NCI-H1417 (cell line): ENCODE measurements at regions not wholly inside any gene's neighbourhood (a gene's known extent, or its start where the extent isn't known, plus 50 kb on each side); places are given as distances from the start of the nearest gene placed in this dataset.
"Not testable (repeated sequence)": the region's sequence is repeated elsewhere in the genome, so short reads cannot be mapped to it uniquely, and the experiment has no call there.

Source experiments
- DNase-seq, 3 experiments: peaks; one replicate each; lab custom pipeline; 2025; lab: John Stamatoyannopoulos, UW

DNA sequence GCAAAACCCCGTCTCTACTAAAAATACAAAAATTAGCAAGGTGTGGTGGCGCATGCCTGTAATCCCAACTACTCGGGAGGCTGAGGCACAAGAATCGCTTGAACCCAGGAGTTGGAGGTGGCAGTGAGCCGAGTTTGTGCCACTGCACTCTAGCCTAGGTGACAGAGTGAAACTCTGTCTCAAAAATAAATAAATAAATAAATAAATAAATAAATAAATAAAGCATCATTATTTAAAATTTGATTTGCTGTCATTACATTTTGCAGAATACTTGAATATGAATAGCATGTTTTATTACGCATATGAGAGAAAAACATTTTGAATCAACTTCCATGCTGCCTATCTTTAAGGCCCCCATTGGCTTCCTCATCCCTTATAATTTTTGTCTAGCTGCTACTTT lies 53.4 kb upstream of the MED14 start:
- not testable (repeated sequence) for DNase-seq

DNA sequence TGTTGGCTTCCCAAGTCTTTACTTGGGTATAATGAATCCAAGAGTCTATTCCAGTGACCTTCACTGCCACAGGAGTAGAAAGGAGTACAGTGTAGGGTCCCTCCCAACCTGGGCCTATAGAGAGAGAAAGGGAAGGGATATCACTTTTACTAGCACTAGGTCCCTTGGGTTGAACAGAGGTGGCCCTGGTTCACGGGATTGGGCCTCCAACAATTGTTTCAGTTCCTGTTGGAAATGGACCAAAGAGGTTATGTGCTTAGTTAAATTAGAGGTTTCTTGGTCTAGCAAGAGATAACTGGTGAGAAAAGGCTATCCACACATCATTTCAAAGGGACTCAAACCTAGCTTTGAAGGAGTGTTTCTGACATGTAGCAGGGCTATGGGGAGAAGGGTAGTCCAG lies 57.1 kb upstream of the MED14 start:
- DNase-seq = no peak

DNA sequence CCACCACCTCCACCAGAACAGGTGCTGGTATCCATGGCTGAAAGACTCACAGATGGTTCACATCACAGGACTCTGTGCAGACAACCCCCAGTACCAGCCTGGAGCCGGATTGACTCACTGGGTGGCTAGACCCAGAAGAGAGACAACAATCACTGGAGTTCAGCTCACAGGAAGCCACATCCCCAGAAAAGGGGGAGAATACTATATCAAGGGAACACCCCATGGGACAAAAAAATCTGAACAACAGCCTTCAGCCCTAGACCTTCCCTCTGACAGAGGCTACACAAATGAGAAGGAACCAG lies 59.4 kb upstream of the MED14 start:
- DNase-seq = not testable (repeated sequence)

DNA sequence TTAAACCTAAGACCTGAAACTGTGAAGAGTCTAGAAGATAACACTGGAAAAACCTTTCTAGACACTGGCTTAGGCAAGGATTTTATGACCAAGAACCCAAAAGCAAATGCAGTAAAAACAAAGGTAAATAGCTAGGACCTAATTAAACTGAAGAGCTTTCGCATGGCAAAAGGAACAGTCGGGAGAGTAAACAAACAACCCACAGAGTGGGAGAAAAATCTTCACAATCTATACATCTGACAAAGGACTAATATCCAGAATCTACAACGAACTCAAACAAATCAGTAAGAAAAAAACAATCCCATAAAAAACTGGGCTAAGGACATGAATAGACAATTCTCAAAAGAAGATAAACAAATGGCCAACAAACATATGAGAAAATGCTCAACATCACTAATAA lies 64.4 kb upstream of the MED14 start:
- peak in 1 of 3 experiments; percentile 43 for DNase-seq

DNA sequence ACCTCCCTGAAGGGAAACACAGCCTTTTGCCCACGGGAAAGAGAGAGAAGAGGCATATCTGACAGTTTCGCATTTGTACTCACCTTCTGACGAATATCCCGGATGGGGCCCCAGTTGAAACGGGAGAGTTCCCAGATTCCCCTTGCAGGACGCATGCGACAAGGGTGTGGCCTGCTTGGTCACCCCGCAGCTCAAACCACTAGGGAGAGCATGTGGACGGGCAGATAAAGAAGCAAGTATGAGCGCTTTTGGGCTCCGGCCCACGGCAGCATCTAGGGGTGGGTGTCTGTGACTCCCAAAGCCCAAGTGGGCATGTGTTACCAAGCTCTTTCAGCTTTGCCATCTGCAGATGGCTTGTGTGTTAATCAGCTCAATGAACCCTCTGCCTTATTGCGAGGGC lies 70.1 kb upstream of the MED14 start:
- no peak for DNase-seq

DNA sequence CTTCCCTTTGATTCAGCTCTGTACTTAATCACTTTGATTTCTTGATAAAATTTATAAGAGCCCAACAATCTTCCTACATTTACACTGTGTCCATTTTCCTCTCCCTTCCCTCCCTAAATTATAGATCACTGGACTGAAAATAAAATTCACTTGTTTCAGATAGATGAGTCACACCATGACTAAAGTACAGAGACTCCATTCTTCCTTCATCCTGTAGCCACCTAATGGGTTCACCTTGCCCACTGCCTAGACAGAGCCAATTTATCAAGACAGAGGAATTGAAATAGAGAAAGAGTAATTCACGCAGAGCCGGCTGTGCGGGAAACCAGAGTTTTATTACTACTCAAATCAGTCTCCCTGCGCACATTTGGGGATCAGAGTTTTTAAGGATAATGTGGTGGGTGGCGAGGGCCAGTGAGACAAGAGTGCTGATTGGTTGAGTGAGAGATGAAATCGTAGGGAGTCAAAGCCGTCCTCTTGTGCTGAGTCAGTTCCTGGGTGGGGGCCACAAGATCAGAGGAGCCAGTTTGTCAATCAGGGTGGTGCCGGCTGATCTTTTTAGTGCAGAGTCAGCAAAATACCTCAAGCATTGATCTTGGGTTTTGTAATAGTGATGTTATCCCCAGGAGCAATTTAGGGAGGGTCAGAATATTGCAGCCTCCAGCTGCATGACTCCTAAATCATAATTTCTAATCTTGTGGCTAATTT lies 71.3 kb upstream of the MED14 start:
- no peak for DNase-seq

DNA sequence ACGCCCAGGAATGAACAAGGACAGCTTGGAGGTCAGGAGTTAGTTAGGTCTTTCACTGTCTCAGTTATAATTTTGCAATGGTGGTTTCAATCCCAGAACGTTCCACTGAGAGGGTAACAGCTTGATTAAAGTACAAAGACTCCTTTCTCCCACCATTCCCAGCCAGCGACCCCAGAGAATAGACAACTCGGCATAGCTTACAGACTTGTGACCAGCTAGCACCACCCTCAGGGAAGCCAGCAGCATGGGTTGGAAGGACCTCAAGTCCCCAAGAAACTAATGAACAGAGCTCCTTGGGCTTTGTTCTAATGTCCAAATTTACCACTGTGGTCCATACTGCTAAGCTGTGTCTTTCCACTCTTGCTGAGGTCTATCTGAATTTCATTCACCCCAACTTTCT lies 72.0 kb upstream of the MED14 start:
- DNase-seq = no peak

DNA sequence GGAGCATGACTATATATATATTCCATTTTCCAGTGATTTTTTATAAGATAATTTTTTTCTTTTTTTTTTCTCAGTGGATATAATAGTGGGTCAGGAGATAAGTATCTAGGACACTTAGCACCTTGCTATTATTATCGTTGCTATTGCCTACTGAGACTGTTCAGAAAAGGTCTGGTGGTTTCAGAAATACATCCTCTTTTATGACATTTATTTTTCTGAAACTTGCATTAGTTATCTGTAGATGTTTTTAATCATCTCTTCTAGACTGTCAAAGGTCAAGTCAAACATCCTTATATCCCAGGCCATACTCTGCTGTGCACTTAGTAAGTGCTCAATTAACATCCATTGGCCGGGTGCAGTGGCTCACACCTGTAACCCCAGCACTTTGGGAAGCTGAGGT lies 72.9 kb upstream of the MED14 start:
- DNase-seq = no peak

DNA sequence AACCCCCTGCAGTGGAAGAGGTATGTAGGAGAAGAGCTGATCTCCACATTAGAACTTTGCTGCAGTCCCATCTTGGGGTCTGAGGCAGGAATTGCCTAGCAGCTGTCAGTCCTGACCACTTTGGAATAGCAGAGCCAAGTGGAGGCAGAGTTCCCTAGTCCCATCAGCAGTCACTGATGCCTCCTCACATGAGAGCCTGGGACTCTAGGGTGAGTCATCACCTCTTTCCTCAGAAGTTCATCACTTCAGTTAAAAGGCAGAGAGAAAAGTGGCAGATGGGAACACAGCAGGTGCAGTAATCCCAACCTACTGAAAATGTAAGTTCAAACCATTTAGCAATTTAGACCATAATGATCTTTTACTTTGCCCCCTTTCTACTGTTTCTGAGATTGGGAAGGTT lies 73.9 kb upstream of the MED14 start:
- DNase-seq = no peak

DNA sequence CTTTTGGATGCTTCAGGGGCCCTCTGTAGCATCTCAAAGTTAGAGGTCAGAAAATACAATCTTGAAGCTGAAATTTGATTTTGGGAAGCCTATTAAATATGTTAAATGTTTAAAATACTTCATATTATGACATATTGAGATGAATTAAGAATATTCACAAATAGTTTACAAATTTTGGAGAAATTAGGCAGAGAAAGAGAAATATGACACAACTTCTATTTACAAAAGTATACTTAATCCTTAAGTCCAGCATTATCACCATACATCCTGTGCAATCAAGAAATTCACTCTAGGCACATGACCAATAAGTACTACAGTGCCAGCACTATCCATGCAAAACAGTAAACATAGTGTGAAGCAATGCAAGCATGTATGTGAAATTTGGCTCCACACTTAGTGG lies 79.7 kb upstream of the MED14 start:
- not testable (repeated sequence) for DNase-seq

DNA sequence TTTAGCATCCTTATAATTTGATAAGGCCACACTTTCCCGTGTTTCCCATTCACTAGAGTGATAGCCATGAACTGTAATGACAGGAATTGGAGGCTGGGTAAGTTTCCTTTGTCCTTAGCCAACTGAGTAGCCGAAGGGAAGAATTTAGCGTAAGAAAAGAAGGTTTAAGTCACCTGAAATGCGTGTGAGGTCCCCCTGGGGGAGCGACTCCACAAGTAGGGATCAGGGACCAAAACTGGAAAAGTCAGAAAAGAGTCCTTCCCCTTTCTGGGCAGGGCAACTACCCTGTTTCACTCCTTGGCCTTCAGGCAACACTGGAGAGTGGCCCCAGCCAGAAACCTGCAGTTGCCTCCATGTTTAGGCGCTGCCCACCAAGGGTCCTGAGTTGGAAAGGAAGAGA lies 81.6 kb upstream of the MED14 start:
- no peak for DNase-seq

DNA sequence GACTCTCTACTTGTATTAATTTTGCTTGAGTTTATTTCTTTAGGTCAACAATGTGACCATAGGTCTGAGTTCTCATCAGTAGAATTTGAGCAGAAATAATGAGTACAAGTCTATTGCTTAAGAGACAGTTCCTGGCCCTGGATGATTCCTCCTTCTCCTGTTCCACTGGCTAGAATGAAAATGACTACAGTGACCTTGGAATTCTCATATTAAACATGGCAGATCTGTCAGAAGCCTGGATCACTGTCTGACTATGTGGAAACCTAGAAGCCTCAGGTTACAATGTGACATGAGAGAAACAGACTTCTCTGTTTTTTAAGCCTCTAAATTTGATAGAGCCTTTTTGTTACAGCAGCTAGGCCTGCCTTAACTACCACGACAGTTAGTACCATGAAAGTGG lies 82.9 kb upstream of the MED14 start:
- DNase-seq = no peak

DNA sequence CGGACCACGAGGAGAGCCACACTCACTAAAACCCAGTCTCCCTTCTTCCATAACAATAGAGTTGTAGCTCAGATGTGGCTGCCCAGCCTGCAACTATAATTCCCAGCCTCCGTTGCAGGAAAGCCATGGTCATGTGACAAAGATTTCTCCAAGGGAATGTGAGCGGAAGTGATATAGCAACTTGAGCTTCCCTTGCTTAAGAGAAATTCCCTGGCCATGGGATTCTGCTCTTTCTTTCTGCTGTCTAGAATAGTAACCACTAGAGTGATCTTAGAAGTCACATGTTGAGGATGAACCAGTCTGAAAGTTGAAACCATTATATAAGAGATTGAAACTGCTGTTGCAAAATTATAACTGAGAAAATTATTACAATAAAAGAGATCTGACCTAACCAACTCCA lies 86.4 kb upstream of the MED14 start:
- no peak for DNase-seq

DNA sequence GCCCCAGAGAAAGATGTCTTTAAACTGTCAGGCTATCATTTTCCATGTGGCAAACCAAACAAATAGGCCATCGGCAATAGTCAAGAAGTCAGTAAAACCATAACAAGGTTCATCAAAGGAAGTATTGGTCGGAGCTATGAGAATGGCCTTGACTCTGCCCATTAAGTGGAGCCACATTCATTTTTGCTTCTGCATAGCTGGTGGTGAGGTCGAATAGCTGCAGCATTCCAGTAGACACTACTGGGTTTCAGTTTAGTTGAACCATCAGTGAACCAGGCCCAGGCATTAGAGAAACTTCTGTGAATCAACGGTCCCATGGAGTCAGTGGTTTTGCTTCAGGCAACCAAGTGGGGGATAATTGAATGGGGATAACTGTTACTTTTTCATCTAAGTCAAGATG lies 92.0 kb upstream of the MED14 start:
- DNase-seq = no peak

DNA sequence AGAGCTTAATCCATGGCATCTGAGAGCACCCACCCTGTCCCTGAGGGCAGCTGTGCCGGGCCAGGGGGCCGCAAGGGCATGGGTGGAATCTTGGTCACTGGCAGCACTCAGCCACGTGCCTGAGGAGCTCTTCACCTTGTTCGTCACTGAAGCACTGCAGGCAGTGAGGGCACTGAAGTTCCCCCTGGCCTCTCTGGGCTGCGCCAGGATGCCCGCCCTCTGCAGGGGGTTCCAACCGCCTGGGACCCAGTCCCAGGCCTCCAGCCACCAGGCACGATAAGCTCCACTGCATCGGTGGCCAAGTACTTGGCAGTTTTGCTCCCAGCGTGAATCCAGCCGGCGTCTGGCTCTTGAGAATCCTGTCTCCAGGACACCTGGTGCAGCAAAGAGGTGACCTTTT lies 96.4 kb upstream of the MED14 start:
- DNase-seq = no peak

DNA sequence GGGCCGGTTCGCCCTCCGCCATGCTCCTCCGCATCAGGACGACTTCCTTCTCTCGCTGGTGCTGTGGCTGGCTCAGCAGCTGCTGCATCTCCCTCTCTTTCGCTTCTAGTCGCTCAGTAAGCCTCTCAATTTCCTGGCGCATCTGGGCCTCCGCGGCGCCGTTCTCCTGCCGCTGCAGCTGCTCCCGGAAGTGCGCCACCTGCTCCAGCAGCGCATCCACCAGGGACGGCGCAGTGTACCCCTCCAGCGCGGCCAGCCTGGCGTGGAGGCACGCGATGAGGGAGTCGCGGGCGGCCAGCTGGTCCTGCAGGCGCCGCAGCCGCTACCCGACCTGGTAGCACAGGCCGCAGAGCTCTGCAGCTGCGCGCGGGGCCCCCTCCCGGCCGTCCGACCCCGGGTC lies 97.4 kb upstream of the MED14 start:
- DNase-seq = no peak

DNA sequence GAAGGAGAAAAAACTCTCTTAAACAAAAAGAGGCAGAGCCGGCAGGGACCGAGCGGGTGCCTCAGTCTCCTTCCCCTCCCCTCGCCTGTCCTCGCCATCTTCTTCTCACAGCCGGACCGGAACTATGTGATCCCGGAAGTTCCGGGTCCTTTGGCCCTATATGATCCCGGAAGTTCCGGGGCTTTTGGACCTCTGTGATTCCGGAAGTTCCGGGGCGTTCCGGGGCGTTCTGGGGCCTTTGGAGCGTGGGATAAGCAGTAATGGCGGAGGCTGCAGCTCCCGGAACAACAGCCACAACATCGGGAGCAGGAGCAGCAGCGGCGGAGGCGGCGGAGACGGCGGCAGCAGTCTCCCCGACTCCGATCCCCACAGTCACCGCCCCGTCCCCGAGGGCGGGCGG lies 98.9 kb upstream of the MED14 start:
- DNase-seq = no peak

DNA sequence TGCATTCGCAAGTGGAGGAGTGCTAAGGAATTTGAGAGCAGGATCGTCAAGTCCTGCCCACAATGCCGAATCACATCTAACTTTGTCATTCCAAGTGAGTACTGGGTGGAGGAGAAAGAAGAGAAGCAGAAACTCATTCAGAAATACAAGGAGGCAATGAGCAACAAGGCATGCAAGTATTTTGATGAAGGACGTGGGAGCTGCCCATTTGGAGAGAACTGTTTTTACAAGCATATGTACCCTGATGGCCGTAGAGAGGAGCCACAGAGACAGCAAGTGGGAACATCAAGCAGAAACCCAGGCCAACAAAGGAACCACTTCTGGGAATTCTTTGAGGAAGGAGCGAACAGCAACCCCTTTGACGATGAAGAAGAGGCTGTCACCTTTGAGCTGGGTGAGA lies 100.2 kb upstream of the MED14 start:
- DNase-seq = no peak

DNA sequence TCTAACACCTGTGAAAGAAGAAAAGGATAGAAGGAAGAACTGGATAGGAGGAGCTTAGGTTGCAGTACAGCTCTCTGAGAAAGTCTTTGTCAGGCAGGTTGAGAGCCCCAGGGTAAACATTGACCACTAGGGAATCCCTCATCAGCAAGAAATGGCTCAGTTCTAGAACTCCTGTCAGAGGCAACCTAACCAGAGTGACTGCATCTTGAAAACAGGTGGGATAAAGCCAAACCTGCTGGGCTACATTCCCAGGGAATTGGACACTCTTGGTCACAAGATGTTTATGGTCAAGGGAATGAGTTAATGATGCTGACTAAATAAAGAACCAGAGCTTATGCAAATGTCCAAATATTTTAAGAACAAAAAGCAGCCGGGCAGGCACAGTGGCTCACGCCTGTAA lies 108.3 kb upstream of the MED14 start:
- DNase-seq = no peak

DNA sequence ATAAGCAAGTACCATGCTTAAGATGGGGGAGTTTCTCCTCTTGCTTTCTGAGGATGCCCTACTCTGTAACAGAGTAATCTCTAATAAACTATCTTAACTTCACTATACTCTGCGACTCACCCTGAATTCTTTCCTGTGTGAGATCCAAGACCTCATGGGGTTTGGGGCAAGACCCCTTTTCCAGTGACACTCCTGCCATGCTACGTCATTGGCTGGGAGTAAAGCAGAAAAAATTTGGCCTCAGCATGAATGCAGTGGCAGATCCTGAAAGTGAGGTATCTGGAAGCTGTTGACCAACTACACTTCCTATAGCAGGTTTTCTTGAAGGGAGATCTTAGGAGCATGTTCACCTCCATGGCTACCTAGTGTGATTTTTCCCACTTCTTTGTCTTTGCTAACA lies 109.1 kb upstream of the MED14 start:
- no peak for DNase-seq

DNA sequence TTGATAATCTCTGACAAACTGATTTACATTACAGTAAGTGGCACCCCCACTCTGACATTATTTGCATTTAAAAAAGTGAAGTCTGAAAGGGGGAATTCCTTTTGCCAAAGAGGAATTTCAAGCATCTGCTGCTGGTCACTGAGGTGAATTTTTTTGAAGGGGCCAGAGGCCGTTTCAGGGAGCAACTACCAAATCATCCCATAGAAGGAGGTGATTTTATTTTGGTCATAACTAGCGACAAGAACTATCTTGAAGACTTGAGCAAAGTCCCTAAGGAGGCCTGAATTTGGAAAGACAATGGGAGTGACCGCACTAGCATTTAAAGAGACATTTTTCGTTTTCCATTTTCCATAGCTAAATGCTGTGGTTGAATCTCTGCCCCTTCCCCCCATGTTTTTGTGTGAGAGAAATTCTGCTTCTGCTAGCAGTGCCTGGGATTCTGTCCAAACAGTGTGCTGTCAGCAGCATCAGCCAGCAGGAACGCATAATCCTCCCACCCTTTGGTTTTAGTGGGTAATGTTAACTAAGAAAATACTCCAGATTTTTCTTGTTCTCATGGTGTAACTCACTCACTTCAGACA lies 110.1 kb upstream of the MED14 start:
- no peak for DNase-seq

DNA sequence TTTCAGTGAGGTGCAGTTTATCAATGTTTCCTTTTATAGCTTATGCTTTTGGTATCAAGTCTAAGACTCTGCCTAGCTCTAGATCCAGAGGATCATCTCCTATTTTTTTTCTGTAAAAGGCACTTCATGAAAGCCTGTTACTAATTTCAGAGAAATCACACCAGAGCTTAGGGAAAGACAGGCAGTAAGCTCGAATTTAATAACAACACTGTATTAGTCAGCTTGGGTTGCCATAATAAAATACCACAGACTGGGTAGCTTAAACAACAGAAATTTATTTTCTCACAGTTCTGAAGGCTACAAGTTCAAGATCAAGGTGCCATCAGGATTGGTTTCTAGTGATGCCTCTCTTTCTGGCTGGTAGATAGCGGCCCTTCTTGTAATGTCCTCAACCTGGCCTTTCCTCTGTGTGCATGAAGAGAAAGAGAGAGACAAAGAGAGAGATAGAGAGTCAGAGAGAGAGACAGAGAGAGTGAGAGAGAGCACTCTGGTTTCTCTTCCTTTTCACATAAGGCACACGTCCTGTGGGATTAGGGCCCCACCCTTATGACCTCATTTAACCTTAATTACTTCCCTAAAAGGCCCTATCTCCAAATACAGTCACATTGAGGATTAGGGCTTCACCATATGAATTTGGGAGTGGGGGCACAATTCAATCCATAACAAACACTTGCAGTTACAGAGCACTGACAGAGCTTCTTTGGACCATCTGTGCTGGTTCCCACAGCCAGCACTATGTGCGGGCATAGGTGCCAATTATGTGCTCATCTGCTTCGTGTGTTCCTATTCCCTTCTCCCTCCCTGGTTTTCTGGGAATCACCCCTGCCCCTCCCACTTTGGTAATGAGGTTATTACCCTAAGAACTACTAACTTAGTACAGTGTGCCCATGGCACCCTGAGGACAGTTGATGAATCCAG lies 114.8 kb upstream of the MED14 start:
- DNase-seq = no peak

DNA sequence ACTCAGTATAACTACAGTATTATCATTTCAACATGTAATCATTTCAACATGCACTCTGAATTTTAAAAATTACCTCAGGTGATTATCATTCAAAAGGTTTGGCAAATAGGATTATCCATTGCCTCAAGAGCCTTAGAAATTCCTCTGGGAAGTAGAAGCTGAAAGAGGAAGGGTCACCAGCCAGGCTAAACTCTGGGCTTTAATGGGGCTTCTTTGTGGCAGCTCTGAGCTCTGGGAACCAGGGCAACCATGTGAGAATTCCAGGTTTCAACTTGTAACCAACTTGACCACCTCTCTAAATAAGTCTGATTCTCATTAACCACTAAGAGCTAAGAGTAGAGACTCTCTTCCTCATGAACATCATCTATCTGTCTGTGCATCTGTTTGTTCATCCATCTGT lies 117.2 kb upstream of the MED14 start:
- no peak for DNase-seq
